HepG2 (cell line): ENCODE measurements at regions not wholly inside any gene's neighbourhood (a gene's known extent, or its start where the extent isn't known, plus 50 kb on each side); places are given as distances from the start of the nearest gene placed in this dataset.

Experiments used
- ATAC-seq: fragments of 200-7000 bp; cut with Tn5 transposase; 3 replicates; pipeline ENCODE4 v1.9.1; 2020; ENCODE audit warnings: mild to moderate bottlenecking, moderate library complexity
- BruUV-seq: library from RNA; stranded (reverse); fragments of 400-500 nt; replicated peaks from 2 replicates; lab custom pipeline; 2021; lab: Mats Ljungman, UMichigan
- CTCF ChIA-PET: fragments of 300-600 bp; formaldehyde crosslinking; extraction: SDS; loops from one replicate; lab custom pipeline; 2021; ENCODE audit warnings: low total read pairs, inconsistent platforms, low intra/inter-chr PET ratio; lab: Yijun Ruan, JAX
- POLR2A ChIA-PET: fragments of 350-600 bp; sonication (Branson Sonifier 250); formaldehyde crosslinking; loops from one replicate; lab custom pipeline; 2020; ENCODE audit warnings: antibody characterized with exemption, inconsistent platforms; lab: Yijun Ruan, JAX
- DNase-seq: peaks from one replicate; pipeline ENCODE4 v3.0.0-alpha.2; 2015; ENCODE audit warnings: low spot score
- FAIRE-seq: peaks from 3 replicates; lab custom pipeline; 2011; peaks lifted over from hg19 to GRCh38; lab: Jason Lieb, UNC
- H2AFZ ChIP-seq: one replicate; pipeline ENCODE4 v1.6.1; 2011; ENCODE audit warnings: low read length, inconsistent platforms
- H3K27ac ChIP-seq: fragments of 300-600 bp; 3 replicates; pipeline ENCODE4 v1.8.0; 2011; ENCODE audit warnings: mixed run types, mild to moderate bottlenecking, mixed read lengths, low read length, inconsistent platforms; ENCODE audit not compliant: insufficient read depth; ENCODE audit errors: extremely low read length
- H3K27me3 ChIP-seq, 2 experiments: fragments of 200-600 bp in 1 of 2; 2 replicates in 1 of 2; 3 replicates in 1 of 2; pipeline versions ENCODE4 v1.6.0 to v1.8.0; 2011; ENCODE audit warnings: low read length in 2 of 2, mild to moderate bottlenecking in 2 of 2, moderate library complexity in 2 of 2, inconsistent platforms in 1 of 2; ENCODE audit not compliant: insufficient read depth in 2 of 2, control insufficient read depth in 1 of 2
- H3K36me3 ChIP-seq, 2 experiments: fragments of 200-600 bp in 1 of 2; replicated peaks in 1 of 2; 2 replicates in 1 of 2; 3 replicates in 1 of 2; pipeline versions ENCODE4 v1.5.1 to v1.8.0; 2011; ENCODE audit warnings: low read length in 2 of 2, inconsistent platforms in 1 of 2; ENCODE audit not compliant: insufficient read depth in 2 of 2, control insufficient read depth in 1 of 2
- H3K4me1 ChIP-seq: 2 replicates; pipeline ENCODE4 v1.5.1; 2012; ENCODE audit warnings: low read length, inconsistent platforms; ENCODE audit not compliant: insufficient read depth
- H3K4me2 ChIP-seq: 2 replicates; pipeline ENCODE4 v1.6.0; 2011; ENCODE audit warnings: low read depth, low read length, inconsistent platforms
- H3K4me3 ChIP-seq, 3 experiments: fragments of 200-600 bp in 1 of 3; sonication (generic), shearing (Covaris generic) in 1 of 3; replicated peaks in 1 of 3; 2 replicates each; pipeline ENCODE4 v1.5.1; 2011 to 2016; ENCODE audit warnings: low read length in 3 of 3, inconsistent platforms in 2 of 3, low read depth in 2 of 3, mild to moderate bottlenecking in 2 of 3, control low read depth in 1 of 3, mixed read lengths in 1 of 3; ENCODE audit not compliant: insufficient read depth in 1 of 3
- H3K79me2 ChIP-seq: one replicate; pipeline ENCODE4 v1.6.1; 2011; ENCODE audit warnings: low read length, inconsistent platforms; ENCODE audit not compliant: insufficient read depth
- H3K9ac ChIP-seq: 2 replicates; pipeline ENCODE4 v1.6.0; 2011; ENCODE audit warnings: mild to moderate bottlenecking, low read depth, low read length, inconsistent platforms; ENCODE audit not compliant: insufficient read depth
- H3K9me3 ChIP-seq: 2 replicates; pipeline ENCODE4 v1.5.1; 2012; ENCODE audit warnings: mild to moderate bottlenecking, low read length
- H4K20me1 ChIP-seq: 2 replicates; pipeline ENCODE4 v1.6.0; 2011; ENCODE audit warnings: inconsistent platforms, mild to moderate bottlenecking, low read length, moderate library complexity; ENCODE audit not compliant: insufficient read depth
- BHLHE40 ChIP-seq: IDR thresholded peaks from 2 replicates; pipeline ENCODE4 v1.6.1; 2011; ENCODE audit warnings: low read length, improper control_type of control experiment
- CENPBD1 ChIP-seq: sonication (generic); formaldehyde crosslinking; IDR thresholded peaks from 2 replicates; pipeline ENCODE4 v1.8.0; 2022; ENCODE audit warnings: missing genetic modification reagents, low read depth, mild to moderate bottlenecking, borderline replicate concordance
- DBP ChIP-seq: sonication (generic); formaldehyde crosslinking; IDR thresholded peaks from 2 replicates; pipeline ENCODE4 v1.4.0; 2020; ENCODE audit warnings: missing genetic modification reagents; ENCODE audit errors: not compliant biosample characterization
- GLMP ChIP-seq: sonication (generic); formaldehyde crosslinking; IDR thresholded peaks from 2 replicates; pipeline ENCODE4 v1.9.0; 2021; ENCODE audit warnings: missing genetic modification reagents, mild to moderate bottlenecking, borderline replicate concordance
- GPBP1L1 ChIP-seq: sonication (generic); formaldehyde crosslinking; IDR thresholded peaks from 2 replicates; pipeline ENCODE4 v1.5.0; 2020; ENCODE audit warnings: mild to moderate bottlenecking, missing genetic modification reagents
- GRHL1 ChIP-seq: sonication (generic); formaldehyde crosslinking; conservative IDR thresholded peaks from 2 replicates; pipeline ENCODE4 v1.8.0; 2022; ENCODE audit warnings: missing genetic modification reagents
- MBD4 ChIP-seq: IDR thresholded peaks from 2 replicates; pipeline ENCODE4 v1.6.1; 2012; ENCODE audit warnings: low read length, inconsistent platforms, borderline replicate concordance
- SMAD9 ChIP-seq: sonication (generic); formaldehyde crosslinking; IDR thresholded peaks from 2 replicates; pipeline ENCODE4 v1.5.1; 2020; ENCODE audit warnings: mild to moderate bottlenecking, missing genetic modification reagents
- U2AF1 ChIP-seq: fragments of 200-400 bp; formaldehyde crosslinking; optimal IDR thresholded peaks from 2 replicates; pipeline ENCODE3; 2017; ENCODE audit warnings: mild to moderate bottlenecking, low read depth, low read length
- WIZ ChIP-seq: sonication (generic); formaldehyde crosslinking; IDR thresholded peaks from 2 replicates; pipeline ENCODE4 v1.5.1; 2020; ENCODE audit warnings: mild to moderate bottlenecking, missing genetic modification reagents
- ZFP41 ChIP-seq: sonication (generic); formaldehyde crosslinking; IDR thresholded peaks from 2 replicates; pipeline ENCODE4 v1.4.0; 2020; ENCODE audit warnings: mild to moderate bottlenecking, missing genetic modification reagents, borderline replicate concordance
- ZFP91 ChIP-seq: sonication (generic); formaldehyde crosslinking; IDR thresholded peaks from 2 replicates; pipeline ENCODE4 v1.9.0; 2022; ENCODE audit warnings: missing genetic modification reagents, mild to moderate bottlenecking, borderline replicate concordance
- ZIK1 ChIP-seq: sonication (generic); formaldehyde crosslinking; IDR thresholded peaks from 2 replicates; pipeline ENCODE4 v1.5.0; 2020; ENCODE audit warnings: mild to moderate bottlenecking, low read depth, missing genetic modification reagents, borderline replicate concordance
- ZNF331 ChIP-seq: sonication (generic); formaldehyde crosslinking; IDR thresholded peaks from 2 replicates; pipeline ENCODE4 v1.4.0; 2020; ENCODE audit warnings: missing genetic modification reagents
- ZNF614 ChIP-seq: IDR thresholded peaks from 2 replicates; pipeline ENCODE4 v1.6.1; 2018; ENCODE audit warnings: missing biosample characterization, missing genetic modification reagents, inconsistent platforms, borderline replicate concordance
- ZNF747 ChIP-seq: sonication (generic); formaldehyde crosslinking; IDR thresholded peaks from 2 replicates; pipeline ENCODE4 v1.8.1; 2023; ENCODE audit warnings: missing genetic modification reagents, mild to moderate bottlenecking, borderline replicate concordance
- ZNF781 ChIP-seq: sonication (generic); formaldehyde crosslinking; IDR thresholded peaks from 2 replicates; pipeline ENCODE4 v1.5.1; 2020; ENCODE audit warnings: borderline replicate concordance, mild to moderate bottlenecking, missing genetic modification reagents; ENCODE audit errors: not compliant biosample characterization
- ZSCAN21 ChIP-seq: sonication (generic); formaldehyde crosslinking; IDR thresholded peaks from 2 replicates; pipeline ENCODE4 v1.8.0; 2022; ENCODE audit warnings: mild to moderate bottlenecking, missing genetic modification reagents, moderate library complexity, borderline replicate concordance
- WGBS: methylation state at CpG from one replicate; pipeline ENCODE4 v1.1.6; 2017; ENCODE audit warnings: low lambda C conversion rate; 5-methylcytosine and 5-hydroxymethylcytosine counted together
- in situ Hi-C: cut with HindIII; loops from 2 replicates; pipeline ENCODE4 v1.10.0; 2017; ENCODE audit warnings: low pct_unique_long_range_greater_than_20kb; ENCODE audit not compliant: extremely low pct_ligation_motif_present
- intact Hi-C: fragments of 100-400 bp; cut with micrococcal nuclease; formaldehyde crosslinking; loops from one replicate; pipeline ENCODE4 v1.10.0; 2022; ENCODE audit not compliant: unreplicated experiment

- 18% methylated on average over 2 of the region's 2 CpGs for WGBS
- ATAC-seq (no peak), DNase-seq (no peak), FAIRE-seq (no peak)
- Histone ChIP-seq H3K79me2 (no peaks in the 10 kb centered on the region), H4K20me1 (no peaks in the 10 kb centered on the region), H2AFZ (no peak overlapping the region), H3K27ac (no peak overlapping the region), H3K36me3 (no peaks in the 10 kb centered on the region), H3K9me3 (peaks cover 8% of the 10 kb centered on the region; the same call in 1 of the 2 replicates), H3K27me3 (0 out of 5 replicates have a peak, but pooled peaks cover 0 to 2% of the 10 kb centered on the region in 2 experiments), H3K9ac (no peak overlapping the region), H3K4me2 (no peak overlapping the region), H3K4me1 (peaks cover 23% of the 10 kb centered on the region), H3K4me3 (no peak overlapping the region)
- intact Hi-C loops (loop anchor here (10.0 kb wide), 1 partner anchor 292 kb away; the partner anchor contains the start of genes QRSL1 and RTN4IP1), in situ Hi-C loops (no loop called here)
- ChIA-PET CTCF (no interaction called here), POLR2A (no interaction called here)
- no TSS peak for BruUV-seq
- no peak for TF ChIP-seq ZNF747 (CRISPR knock-in tag)
- TF ChIP-seq CENPBD1 (CRISPR knock-in tag), result no peak
- no peak for TF ChIP-seq ZFP41 (CRISPR knock-in tag)
- no peak for TF ChIP-seq ZNF331 (CRISPR knock-in tag)
- no peak for TF ChIP-seq ZNF614
- TF ChIP-seq DBP (CRISPR knock-in tag), result no peak
- TF ChIP-seq GRHL1 (CRISPR knock-in tag), result no peak
- TF ChIP-seq ZSCAN21 (CRISPR knock-in tag), result no peak
- TF ChIP-seq MBD4, result no peak
- TF ChIP-seq GLMP, result no peak
- TF ChIP-seq SMAD9, result no peak
- no peak for TF ChIP-seq GPBP1L1 (CRISPR knock-in tag)
- no peak for TF ChIP-seq ZFP91
- TF ChIP-seq U2AF1, result no peak
- no peak for TF ChIP-seq BHLHE40
- no peak for TF ChIP-seq ZIK1
- no peak for TF ChIP-seq WIZ (CRISPR knock-in tag)
- no peak for TF ChIP-seq ZNF781 (CRISPR knock-in tag)
Measured at GRCh38 chr6:106916891-106917290, 57.6 kb downstream of the CD24 start.
